Esophagus squamous epithelium (tissue), 4 donors: ENCODE measurements at regions not wholly inside any gene's neighbourhood (a gene's known extent, or its start where the extent isn't known, plus 50 kb on each side); places are given as distances from the start of the nearest gene placed in this dataset.

Experiments used
- CTCF ChIP-seq, 6 experiments: fragments of 450-650 bp in 4 of 6; fragments of 200-600 bp in 2 of 6; sonication (generic) in 2 of 6; IDR thresholded peaks; one replicate each; pipeline ENCODE4 v1.5.1; 2016 to 2019; ENCODE audit warnings: antibody characterized with exemption in 6 of 6, mild to moderate bottlenecking in 4 of 6, moderate library complexity in 4 of 6
- POLR2A ChIP-seq, 4 donors: fragments of 450-650 bp; IDR thresholded peaks; one replicate each; pipeline ENCODE4 v1.6.1; 2017; ENCODE audit warnings: antibody characterized with exemption in 4 of 4, mild to moderate bottlenecking in 4 of 4, moderate library complexity in 3 of 4

GRCh38 chr13:73608157-73608516, 526.1 kb downstream of the KLF12 start:
- TF ChIP-seq CTCF (IDR thresholded peaks at IDR 0.05) (no peak), POLR2A (IDR thresholded peaks at IDR 0.05) (no peak)
